ENCODE measurements at regions not wholly inside any gene's neighbourhood (a gene's known extent, or its start where the extent isn't known, plus 50 kb on each side); places are given as distances from the start of the nearest gene placed in this dataset.

DNA sequence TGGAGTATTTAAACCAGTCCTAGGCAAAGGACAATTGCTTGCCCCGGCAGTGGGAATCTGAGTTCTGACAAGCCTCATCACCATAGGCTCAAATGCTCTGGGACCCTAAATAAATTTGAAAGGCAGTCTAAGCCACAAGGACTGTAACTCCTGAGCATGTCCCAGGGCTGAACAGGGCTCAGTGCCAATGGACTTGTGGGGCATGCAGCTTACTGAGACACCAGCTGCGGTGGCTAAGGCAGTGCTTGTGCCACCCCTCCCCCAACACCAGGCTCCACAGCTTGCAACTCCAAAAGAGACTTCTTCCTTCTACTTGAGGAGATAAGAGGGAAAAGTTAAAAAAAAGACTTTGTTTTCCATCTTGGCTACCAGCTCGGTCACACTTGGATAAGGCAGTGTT lies 289.7 kb upstream of the DCBLD2 start:
- no peak for DNase-seq (ENCODE audit: low read depth)

DNA sequence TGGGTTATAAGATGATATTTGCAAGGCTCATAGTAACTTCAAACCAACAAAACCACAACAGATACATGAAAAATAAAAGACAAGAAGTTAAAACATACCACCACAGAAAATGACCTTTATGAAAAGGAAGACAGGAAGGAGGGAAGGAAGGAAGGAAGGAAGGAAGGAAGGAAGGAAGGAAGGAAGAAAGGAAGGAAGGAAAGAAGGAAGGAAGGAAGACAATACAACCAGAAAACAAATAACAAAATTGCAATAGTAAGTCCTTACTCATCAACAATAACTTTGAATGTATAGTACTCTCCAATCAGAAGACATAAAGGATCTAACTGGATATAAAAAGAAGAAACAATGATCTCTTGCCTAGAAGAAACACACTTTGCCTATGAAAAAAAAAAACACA lies 287.4 kb upstream of the DCBLD2 start:
- DNase-seq (ENCODE audit: low read depth): no peak

DNA sequence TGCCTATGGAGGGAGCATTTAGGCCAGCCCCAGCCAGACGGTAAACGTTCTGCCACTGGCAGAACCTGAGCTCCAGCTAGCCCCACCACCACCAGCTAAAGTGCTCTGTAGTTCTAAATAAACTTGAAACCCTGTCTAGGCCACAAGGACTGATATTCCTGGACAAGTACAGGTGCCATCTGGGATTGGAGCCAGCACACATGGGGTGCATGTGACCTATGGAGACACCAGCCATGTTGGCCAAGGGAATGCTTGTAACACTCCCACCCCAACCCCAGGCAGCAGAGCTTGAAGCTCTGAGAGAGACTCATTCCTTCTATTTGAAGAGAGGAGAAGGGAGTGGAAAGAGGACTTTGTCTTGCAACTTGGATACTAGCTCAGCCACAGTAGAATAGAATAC lies 284.5 kb upstream of the DCBLD2 start:
- no peak for DNase-seq (ENCODE audit: low read depth)

DNA sequence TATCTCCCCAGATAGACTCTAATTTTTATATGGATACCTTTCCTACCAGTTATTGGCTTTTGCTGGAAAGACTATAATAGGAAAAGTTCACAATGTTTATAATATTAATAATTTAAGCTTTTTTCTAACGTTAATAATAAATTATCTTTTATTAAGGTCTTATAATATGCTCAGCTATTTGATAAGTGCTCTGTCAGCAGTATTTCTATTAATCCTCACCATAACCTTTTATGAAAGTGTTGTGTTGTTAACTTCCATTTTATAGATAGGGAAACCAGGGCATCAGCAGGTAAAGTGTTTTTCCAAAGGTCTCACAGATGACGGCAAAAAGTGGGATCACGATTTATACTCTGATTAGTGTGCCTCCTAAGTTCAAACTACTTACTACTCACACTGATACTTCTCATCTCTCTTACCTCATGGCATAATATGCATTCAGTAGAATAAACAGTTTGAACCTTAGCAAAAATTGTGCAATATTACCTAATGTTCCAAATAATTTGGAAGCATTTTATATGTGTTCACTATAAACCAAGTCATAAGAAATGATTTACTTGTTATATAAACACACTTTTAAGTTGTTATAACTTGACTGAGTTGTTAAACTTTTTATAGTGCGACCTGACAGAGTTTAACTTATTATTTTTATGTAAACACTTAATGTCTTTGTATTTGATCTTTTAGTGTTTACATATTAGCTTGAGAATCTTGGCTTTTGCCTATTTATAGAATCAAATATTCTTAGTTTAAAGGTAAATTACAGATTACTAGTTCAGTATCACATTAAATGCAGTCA lies 274.9 kb upstream of the DCBLD2 start:
- DNase-seq (ENCODE audit: low read depth): no peak

DNA sequence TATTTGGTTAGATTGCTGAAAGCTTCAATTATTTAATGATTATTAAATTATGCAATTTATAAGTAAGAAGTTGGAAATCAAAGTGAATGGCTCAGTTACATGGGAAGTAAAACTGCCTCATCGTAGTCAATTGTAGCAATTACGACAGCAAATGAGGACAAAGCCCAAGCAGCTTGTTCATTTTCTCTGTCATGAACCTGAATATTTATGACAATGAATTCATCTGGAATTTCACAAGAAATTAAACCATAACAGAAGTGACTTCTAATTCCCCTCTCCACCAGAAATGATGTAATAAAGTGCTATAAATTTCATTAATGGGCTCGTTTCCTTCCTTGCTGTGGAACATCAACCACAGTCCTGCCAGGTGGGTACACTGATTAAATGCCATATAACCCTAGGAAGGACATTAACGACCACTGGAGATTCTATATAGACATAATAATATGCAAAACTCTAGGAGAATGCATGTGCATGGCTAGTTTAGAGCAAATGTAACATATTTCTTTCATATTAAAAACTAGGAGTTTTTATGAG lies 273.8 kb upstream of the DCBLD2 start:
- DNase-seq (ENCODE audit: low read depth): no peak

DNA sequence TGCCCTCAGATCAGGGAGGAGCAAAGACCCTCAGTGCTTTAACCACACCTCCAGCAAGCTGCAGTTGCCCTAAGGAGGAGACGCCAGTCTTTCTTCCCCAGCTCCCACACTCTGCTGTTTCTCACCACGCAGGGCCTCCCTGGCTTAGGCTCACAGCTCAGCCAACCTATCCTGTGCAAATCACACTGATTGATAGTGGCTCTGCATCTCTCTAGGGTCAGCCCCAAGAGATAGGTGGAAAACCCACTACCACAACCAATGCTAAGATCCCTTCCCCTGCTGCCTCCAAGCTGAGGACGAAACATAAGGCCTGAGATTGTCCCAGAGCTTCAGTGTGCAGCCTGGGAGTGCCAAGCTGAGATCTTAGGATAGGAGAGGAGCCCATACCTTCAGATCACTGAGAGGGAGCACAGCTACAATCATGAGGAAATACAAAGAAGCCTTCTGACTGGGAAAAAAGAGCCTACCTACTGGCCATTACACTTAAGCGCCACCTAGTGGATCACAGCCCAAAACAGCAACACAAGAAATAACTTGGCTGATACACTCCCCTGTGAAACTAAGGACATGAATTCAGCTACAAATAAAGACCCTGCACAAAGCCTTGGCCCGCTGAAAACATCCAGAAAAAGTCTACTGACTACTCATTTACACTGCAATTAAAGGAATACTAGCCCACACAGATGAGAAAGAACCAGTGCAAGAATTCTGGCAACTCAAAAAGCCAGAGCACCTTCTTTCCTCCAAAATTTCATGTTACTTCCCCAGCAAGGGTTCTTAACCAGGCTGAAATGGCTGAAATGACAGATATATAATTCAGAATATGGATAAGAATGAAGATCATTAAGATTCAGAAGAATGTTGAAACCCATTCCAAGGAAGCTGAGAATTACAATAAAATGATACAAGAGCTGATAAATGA lies 271.5 kb upstream of the DCBLD2 start:
- DNase-seq (ENCODE audit: low read depth): no peak

DNA sequence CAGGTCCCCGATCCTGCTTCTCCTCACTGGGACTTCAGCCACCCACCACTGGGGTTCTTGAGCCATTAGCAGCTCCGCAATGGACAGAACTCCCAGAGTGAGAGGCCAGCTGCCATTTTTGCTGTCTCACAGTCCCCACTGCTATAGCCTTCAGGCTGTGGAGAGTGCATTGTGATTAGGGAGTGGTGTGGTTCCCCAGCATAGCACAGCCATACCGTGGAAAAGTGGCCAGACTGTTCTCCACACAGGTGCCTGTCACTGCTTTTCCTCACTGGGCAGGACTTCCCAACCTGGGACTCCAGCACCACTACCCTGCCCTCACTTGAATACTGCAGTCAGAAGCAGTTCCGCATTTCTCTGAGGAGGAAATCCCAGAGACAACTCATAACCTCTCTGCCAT lies 270.3 kb upstream of the DCBLD2 start:
- no peak for DNase-seq (ENCODE audit: low read depth)

DNA sequence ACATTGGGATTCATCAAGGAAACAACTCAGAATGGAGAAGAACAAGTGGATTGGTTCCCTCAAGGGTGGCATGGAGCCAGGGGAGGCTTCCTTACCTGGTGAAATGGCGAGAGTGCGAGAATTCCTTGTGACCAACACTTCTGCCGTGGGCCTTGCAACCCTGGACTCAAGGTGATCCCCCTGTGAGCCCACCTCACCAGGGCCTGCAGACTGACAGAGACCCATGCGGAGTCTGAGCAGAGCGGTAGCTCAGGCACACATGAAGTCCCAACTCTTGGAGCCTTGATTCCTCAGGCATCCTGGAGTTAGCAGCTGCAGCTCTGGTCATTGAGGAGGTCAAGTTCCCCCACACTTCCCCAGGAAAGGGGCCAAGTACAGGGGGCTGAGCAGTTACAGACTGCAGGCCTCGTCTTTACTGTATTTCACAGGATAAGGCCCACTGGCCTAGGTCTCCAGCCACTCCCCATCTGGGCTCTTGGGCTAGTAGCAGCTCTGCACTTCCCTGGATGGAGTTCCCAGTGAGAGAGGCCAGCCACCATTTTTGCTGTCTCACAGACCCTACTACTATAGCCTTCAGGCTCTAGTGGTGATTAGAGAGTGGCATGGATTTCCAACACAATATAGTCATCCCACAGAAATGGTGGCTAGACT lies 269.5 kb upstream of the DCBLD2 start:
- DNase-seq (ENCODE audit: low read depth): no peak

DNA sequence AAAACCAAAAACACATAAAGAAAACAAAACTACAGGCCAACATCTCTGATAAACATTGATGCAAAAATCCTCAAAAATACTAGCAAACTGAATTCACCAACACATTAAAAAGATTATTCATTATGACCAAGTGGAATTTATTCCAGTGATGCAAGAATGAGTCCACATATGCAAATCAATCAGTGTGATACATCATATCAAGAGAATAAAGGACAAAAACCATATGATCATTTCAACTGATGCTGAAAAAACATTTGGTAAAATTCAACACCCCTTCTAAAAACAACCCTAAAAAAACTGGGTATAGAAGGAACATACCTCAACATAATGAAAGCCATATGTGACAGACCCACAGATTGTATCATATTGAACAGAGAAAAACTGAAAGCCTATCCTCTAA lies 265.6 kb upstream of the DCBLD2 start:
- no peak for DNase-seq (ENCODE audit: low read depth)

DNA sequence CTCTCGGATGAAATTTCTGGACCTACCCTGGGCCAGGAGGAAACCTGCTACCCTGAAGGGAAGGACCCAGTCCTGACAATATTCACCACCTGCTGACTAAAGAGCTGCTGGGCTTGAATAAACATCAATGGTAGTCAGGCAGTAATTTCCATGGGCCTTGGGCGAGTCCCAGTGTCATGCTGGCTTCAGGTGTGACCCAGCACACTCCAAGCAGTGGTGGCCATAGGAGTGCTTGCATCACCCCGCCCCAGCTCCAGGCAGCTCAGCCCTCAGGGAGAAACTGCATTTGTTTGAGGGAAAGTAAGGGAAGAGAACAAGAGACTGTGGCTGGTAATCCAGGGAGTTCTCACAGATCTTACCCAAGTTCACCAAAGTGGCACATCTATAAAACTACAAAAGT lies 261.8 kb upstream of the DCBLD2 start:
- DNase-seq (ENCODE audit: low read depth): no peak

DNA sequence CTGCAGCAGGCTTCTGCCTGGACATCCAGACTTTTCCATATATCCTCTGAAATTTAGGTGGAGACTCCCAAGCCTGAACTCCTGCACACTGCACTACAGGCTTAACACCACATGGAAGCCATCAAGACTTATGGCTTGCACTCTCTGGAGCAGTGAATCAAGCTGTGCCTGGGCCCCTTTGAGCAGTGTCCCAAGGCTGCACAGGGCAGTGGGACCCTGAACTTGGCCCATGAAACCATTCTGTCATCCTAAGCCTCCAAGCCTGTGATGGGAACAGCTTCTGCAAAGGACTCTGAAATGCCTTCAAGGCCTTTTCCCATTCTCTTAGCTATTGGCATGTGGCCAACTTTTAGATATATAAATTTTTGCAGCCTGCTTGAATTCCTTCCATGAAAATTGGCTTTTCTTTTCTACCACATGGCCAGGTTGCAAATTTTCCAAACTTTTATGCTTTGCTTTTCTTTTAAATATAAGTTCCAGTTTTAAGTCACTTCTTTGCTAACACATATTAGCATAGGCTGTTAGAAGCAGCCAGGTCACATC lies 257.8 kb upstream of the DCBLD2 start:
- DNase-seq (ENCODE audit: low read depth): no peak

DNA sequence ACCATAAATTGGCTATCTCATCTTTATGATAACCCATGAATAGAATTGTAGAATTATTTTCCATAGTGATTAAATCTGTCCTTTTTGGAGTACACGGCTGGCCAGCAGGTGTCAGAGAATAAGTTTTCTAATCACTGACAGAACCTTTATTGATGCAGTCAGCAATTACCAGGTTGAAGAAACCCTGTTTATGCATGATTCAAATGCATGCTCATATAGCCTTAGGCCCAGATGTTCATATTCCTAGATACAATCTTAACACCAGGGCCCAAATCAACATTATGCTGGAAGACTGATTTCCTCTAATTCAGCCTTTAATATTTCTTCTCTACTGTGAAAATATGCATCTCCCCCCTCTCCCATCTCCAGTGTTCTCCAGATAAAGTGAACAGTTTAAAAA lies 243.5 kb upstream of the DCBLD2 start:
- DNase-seq (ENCODE audit: low read depth): no peak

DNA sequence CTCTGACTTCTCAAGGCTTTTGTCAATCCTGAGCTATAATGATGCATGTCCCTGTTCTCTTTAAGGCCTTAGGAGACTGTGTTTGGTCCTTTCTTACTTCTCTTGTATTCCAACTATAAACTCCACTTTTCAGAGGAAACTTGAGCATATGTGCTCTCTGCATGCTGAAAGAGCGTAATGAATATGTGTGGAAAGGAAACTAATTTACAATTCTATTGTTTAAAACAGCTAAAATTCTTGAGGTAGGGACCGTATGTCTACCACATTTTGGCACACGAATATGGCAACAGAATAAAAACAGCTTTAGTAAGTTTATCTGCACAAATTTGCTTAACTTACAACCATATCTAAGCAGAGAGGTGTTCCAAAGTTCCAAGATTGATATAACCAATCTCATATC lies 242.0 kb upstream of the DCBLD2 start:
- DNase-seq (ENCODE audit: low read depth): no peak

DNA sequence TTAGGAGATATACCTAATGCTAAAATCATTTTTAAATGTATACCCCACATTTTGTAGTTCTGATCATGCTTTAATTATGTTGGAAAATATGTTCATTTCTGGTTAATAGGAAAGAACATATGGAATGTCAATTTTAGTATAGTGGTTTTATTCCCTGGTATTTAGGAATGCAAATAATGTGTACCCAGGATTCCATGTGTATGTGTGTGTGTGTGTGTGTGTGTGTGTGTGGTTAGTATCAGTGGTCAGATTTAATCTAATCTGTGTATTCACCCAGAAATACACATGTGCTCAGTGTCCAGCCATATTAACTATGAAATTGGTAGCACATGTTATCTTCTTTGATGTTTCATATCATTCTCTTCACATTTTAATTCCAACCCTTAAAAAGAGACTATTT lies 233.5 kb upstream of the DCBLD2 start:
- DNase-seq (ENCODE audit: low read depth): no peak

DNA sequence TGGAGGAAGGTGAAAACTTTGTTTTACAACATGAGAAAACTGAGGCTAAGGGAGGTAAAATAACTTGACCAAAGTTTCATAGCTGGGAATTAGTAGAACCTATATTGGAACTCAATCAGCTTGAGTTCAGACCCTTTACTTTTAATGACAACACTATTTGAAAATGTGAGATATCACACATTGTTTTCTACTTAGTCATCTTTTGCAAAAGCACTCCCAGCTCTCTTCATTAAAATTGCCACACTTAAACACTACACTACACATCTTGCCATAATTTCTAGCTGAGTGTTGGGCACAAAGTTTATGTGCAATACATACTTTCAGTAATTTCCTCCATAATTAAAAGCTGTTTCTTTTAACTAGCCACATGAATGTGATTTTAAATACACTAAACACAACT lies 230.4 kb upstream of the DCBLD2 start:
- DNase-seq (ENCODE audit: low read depth): no peak

DNA sequence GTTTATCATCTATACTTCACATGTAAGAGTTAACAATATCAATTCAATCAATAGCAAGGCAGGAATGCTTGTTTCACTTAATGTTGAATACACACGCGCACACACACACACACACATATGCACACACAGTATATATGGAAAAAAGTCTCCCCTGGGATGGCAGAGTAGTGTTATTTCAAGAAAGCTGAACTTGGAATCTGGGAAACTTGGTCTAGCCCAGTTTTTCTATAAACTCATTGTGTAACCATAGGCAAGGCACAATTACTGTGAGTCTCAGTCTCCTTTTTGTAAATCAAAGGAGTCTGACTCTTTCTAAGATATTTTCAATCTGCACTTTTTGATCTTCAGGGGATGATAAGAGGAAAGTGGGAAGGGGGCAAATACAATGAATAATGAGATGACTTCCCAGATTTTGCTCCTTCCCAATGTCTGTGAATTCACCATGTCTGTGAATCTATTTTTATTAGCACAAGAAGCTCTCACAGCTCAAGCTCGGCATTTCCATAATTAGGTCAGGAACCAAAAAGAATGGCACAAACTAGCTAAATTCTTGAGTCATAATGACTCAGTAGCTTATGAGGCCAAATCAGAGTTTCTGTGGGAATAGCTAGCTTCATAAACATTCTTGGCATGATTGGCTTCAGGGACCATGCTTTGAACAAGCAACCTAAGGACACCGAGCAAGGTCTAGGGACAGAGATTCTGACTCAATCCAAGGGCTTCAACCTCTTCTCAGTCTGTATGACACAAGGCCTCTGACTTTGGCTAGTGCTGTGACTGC lies 227.4 kb upstream of the DCBLD2 start:
- no peak for DNase-seq (ENCODE audit: low read depth)

DNA sequence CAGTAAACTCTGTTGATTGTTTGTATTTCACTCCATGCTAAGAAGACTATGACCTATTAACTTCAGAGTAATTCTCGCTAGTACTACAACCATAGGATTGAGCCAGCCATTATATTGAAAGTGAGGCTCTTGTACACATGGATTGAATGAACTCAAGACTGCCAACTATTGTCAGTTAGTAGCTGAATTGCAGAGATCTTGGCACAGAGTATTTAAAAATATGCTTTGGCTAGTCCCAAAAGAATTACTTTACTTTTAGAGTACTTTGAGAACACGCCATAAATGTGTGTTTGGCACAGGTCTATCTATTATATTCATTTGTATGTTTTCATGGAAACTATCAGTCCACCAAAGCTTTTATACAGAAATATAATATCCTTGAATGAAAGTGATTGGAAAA lies 226.7 kb upstream of the DCBLD2 start:
- DNase-seq (ENCODE audit: low read depth): no peak

DNA sequence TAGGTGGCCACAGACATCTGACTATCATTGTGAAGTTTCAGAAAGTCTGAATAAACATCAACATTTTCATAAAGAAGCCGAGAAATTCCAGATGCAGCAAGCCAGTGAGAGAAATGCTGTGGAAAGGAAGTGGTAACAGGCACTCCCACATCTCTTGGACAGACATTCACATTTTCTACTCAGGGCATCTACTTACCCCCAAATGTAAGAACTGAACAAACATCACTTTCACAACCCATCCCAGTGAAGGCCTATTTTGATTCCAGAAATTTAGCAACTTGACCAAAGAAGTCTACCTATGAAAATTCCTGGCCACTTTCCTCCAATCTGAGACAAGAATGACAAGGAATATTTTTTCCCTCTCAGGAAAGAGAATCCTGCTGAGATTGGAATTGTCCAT lies 224.8 kb upstream of the DCBLD2 start:
- DNase-seq (ENCODE audit: low read depth): no peak

DNA sequence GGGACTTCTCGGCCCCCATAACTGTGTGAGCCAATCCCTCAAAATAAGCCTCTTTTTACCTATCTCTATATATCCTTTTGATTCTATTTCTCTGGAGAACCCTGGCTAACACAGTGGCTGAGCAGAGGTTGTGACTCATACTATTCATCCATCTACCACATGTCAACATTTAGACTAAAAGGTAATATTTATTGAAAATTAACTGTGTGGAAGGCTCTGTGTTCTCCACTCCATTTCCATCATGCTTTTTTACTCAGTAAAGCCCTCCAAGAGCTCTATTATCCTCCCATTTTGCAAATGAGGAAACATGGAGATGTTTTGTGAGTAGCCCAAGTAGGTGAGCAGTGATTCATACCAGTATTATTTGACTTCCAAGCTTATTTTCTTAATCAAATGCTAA lies 217.9 kb upstream of the DCBLD2 start:
- no peak for DNase-seq (ENCODE audit: low read depth)

DNA sequence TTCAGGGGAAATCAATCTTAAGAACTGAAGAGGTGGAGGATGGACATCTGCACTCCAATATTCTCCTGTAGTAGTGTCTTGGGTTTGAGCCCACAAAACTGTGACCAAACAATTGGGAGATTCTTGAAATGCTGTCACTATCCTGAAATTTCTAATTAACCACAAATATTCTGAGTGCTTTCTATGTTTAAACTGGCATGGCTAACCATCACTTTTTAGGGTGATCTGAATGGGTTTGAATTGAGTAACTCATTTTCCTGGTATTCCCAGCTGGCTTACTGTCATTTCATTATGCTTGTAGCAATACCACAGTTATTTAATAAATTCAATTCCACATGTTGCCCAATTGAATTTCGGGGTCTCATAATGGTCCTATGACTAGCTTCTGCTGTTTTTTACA lies 216.9 kb upstream of the DCBLD2 start:
- DNase-seq (ENCODE audit: low read depth): no peak

DNA sequence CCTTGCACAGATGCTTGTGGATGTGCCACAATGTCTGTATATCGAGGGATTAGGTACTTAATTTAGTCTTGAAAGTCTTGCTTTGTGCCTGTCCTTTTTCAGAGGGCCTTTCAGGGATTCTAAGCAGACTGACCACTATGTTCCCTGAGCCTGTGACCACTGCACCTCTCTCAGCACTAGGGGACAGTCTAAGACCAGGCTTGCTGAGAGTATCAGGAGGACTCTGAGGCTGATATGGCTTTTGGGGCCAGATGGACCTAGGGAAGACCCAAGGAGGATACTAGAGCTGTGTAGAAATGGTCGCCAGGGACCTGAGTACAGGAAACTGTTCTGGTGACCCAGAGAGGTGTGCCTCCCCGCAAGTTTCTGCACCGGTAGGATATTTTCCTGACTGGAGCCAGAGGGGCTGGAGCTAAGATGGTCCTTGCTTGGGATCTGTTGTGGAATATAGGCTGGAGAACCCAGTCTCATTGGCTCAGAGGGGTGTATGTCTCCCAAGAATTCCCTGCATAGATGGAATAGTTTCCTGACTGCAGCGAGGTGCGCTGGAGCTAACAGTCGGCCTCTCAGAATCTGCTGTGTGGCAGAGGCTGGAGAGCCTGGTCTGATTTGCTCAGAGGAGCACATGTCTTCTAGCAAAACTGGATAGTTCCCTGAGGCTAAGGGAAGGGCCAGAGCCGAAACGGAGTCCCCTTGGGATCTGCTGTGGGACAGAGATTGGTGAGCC lies 213.2 kb upstream of the DCBLD2 start:
- DNase-seq (ENCODE audit: low read depth): no peak

Measured in activated T-cell treated with anti-CD3 and anti-CD28 coated beads for 48 hours (primary cell).